Common myeloid progenitor, CD34-positive (primary cell): ENCODE measurements at regions not wholly inside any gene's neighbourhood (a gene's known extent, or its start where the extent isn't known, plus 50 kb on each side); places are given as distances from the start of the nearest gene placed in this dataset.
A peak's percentile ranks its signal among the peaks of the same experiment; 100 is the strongest.
"Not testable (repeated sequence)": the region's sequence is repeated elsewhere in the genome, so short reads cannot be mapped to it uniquely, and the experiment has no call there.

Source experiments
- CTCF ChIA-PET: fragments of 350-600 bp; sonication (Branson Sonifier 250); formaldehyde crosslinking; loops from one replicate; lab custom pipeline; 2021; ENCODE audit warnings: antibody characterized with exemption; lab: Charles Lee
- POLR2A ChIA-PET: fragments of 350-600 bp; sonication (Branson Sonifier 250); formaldehyde crosslinking; loops from one replicate; lab custom pipeline; 2021; ENCODE audit warnings: antibody characterized with exemption; lab: Charles Lee
- DNase-seq, 3 donors: peaks; one replicate each; pipeline versions ENCODE4 v3.0.0 to v3.0.0-alpha.2; 2013
- H3K27ac ChIP-seq, 2 experiments: 1 replicate in 1 of 2; 2 replicates in 1 of 2; pipeline ENCODE4 v1.7.0; 2013; ENCODE audit warnings: inconsistent platforms in 2 of 2, low read length in 2 of 2, mild to moderate bottlenecking in 2 of 2, low read depth in 1 of 2, moderate library complexity in 1 of 2; ENCODE audit not compliant: severe bottlenecking in 2 of 2, insufficient read depth in 1 of 2, poor library complexity in 1 of 2
- H3K27me3 ChIP-seq, 5 experiments: replicated peaks in 2 of 5; 1 replicate in 3 of 5; 2 replicates in 2 of 5; pipeline versions ENCODE4 v1.6.1 to v1.7.0; 2013; ENCODE audit warnings: low read length in 4 of 5, mild to moderate bottlenecking in 2 of 5, moderate library complexity in 2 of 5, inconsistent platforms in 1 of 5; ENCODE audit not compliant: insufficient read depth in 5 of 5, control insufficient read depth in 4 of 5
- H3K36me3 ChIP-seq, 4 experiments: 1 replicate in 2 of 4; 2 replicates in 2 of 4; pipeline versions ENCODE4 v1.6.1 to v1.7.0; 2013; ENCODE audit warnings: low read length in 3 of 4, control low read depth in 1 of 4, mild to moderate bottlenecking in 1 of 4; ENCODE audit not compliant: control insufficient read depth in 4 of 4, insufficient read depth in 4 of 4
- H3K4me1 ChIP-seq, 4 experiments: 1 replicate in 3 of 4; 2 replicates in 1 of 4; pipeline versions ENCODE4 v1.6.1 to v1.7.1; 2013; ENCODE audit warnings: low read length in 3 of 4, mild to moderate bottlenecking in 3 of 4, control low read depth in 1 of 4, inconsistent platforms in 1 of 4, moderate library complexity in 1 of 4; ENCODE audit not compliant: control insufficient read depth in 4 of 4, insufficient read depth in 4 of 4; ENCODE audit errors: control extremely low read depth in 1 of 4
- H3K4me3 ChIP-seq, 7 experiments: 1 replicate in 4 of 7; 2 replicates in 3 of 7; pipeline versions ENCODE4 v1.5.1 to v1.7.0; 2013; ENCODE audit warnings: mild to moderate bottlenecking in 7 of 7, low read length in 6 of 7, moderate library complexity in 6 of 7, inconsistent platforms in 2 of 7, low read depth in 2 of 7, control low read depth in 1 of 7; ENCODE audit not compliant: insufficient read depth in 4 of 7, control insufficient read depth in 1 of 7; ENCODE audit errors: extremely low read depth in 1 of 7
- H3K9me3 ChIP-seq, 5 experiments: 1 replicate in 4 of 5; 2 replicates in 1 of 5; pipeline versions ENCODE4 v1.6.1 to v1.7.1; 2013; ENCODE audit warnings: low read length in 4 of 5, mild to moderate bottlenecking in 2 of 5, inconsistent platforms in 1 of 5, low read depth in 1 of 5, moderate library complexity in 1 of 5; ENCODE audit not compliant: control insufficient read depth in 4 of 5, insufficient read depth in 2 of 5; ENCODE audit errors: control extremely low read depth in 1 of 5
- WGBS: methylation state at CpG from one replicate; pipeline ENCODE4 v1.1.5; 2013; ENCODE audit not compliant: insufficient coverage; 5-methylcytosine and 5-hydroxymethylcytosine counted together

GRCh38 chr2:89888693-89889092 lies 1197.2 kb downstream of the RPIA start:
- DNase-seq, H3K36me3 ChIP-seq, H3K27me3 ChIP-seq, H3K4me1 ChIP-seq, H3K4me3 ChIP-seq, POLR2A ChIA-PET, CTCF ChIA-PET, H3K9me3 ChIP-seq, H3K27ac ChIP-seq: not testable (repeated sequence)
- WGBS = no CpG with 5 or more reads among the region's 4 CpGs

GRCh38 chr2:89890185-89890773 lies 1198.8 kb downstream of the RPIA start:
- no CpG with 5 or more reads among the region's 7 CpGs for WGBS

DNA sequence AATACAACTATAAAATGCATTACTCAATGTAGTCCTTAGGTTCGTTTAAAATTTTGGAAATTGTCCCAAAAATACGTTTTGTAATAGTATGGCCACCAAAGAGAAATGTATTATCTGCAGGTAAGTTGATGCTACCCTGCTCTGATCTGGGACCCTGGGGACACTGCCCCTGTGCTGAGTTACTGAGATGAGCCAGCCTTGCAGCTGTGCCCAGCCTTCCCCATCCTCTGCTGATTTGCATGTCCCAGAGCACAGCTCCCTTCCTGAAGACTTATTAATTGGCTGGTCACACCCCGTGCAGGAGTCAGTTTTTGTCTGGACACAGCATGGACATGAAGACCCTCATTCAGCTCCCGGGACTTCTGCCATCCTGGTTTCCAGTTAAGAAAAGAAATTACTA lies 1203.5 kb downstream of the RPIA start:
- CTCF ChIA-PET, H3K9me3 ChIP-seq, H3K4me3 ChIP-seq, H3K27ac ChIP-seq, POLR2A ChIA-PET, DNase-seq, H3K27me3 ChIP-seq, H3K4me1 ChIP-seq, H3K36me3 ChIP-seq: not testable (repeated sequence)
- no CpG with 5 or more reads among the region's 4 CpGs for WGBS

More at GRCh38 chr2:89890185-89890773, 1198.8 kb downstream of the RPIA start:
- H3K36me3 ChIP-seq, POLR2A ChIA-PET, H3K27ac ChIP-seq, CTCF ChIA-PET, H3K27me3 ChIP-seq, H3K4me1 ChIP-seq, H3K9me3 ChIP-seq, H3K4me3 ChIP-seq, DNase-seq: not testable (repeated sequence)

GRCh38 chr2:89895629-89896028 lies 1204.2 kb downstream of the RPIA start:
- DNase-seq, H3K4me1 ChIP-seq, H3K27ac ChIP-seq, CTCF ChIA-PET, POLR2A ChIA-PET, H3K27me3 ChIP-seq, H3K9me3 ChIP-seq, H3K4me3 ChIP-seq, H3K36me3 ChIP-seq: not testable (repeated sequence)
- no CpG with 5 or more reads among the region's 6 CpGs for WGBS

GRCh38 chr2:89927018-89927417 lies 1235.5 kb downstream of the RPIA start:
- not testable (repeated sequence) for H3K36me3 ChIP-seq

DNA sequence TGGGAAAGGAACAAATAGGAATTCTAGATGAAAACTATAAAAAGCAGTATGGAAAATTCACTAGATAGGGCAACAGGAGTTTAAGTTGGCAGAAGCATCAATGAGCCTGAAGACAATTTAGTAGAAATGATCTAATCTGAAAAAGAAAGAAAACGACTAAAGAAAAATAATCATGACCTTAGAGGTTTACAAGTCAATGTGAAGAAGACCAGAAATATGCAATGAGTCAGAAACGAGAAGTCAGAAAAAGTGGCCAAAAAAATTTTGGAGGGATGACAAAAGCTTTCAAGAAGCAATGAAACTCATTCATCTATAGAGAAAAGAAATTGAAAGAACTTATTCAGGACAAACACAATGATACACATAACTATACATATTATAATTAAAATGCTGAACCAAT lies 1244.0 kb downstream of the RPIA start:
- H3K27ac ChIP-seq, H3K36me3 ChIP-seq, POLR2A ChIA-PET, H3K27me3 ChIP-seq, CTCF ChIA-PET, H3K4me3 ChIP-seq, H3K4me1 ChIP-seq, H3K9me3 ChIP-seq: not testable (repeated sequence)
- DNase-seq = peak in 1 of 3 donors; percentile 7
- WGBS = 100% methylated on average over 1 of the region's 2 CpGs

More at GRCh38 chr2:89927018-89927417, 1235.5 kb downstream of the RPIA start:
- H3K4me3 ChIP-seq, H3K27ac ChIP-seq, CTCF ChIA-PET, H3K4me1 ChIP-seq, H3K9me3 ChIP-seq, H3K27me3 ChIP-seq, POLR2A ChIA-PET, DNase-seq: not testable (repeated sequence)
- WGBS = no CpG with 5 or more reads among the region's 2 CpGs

GRCh38 chr2:89936011-89936410 lies 1244.5 kb downstream of the RPIA start:
- H3K4me3 ChIP-seq, CTCF ChIA-PET, H3K9me3 ChIP-seq, H3K27me3 ChIP-seq, POLR2A ChIA-PET, H3K4me1 ChIP-seq, H3K27ac ChIP-seq, H3K36me3 ChIP-seq: not testable (repeated sequence)
- DNase-seq = peak in 2 of 3 donors; percentile 44 to 73
- no CpG with 5 or more reads among the region's 2 CpGs for WGBS
